WERI-Rb-1 (cell line): ENCODE measurements at regions not wholly inside any gene's neighbourhood (a gene's known extent, or its start where the extent isn't known, plus 50 kb on each side); places are given as distances from the start of the nearest gene placed in this dataset.

Source experiments
- DNase-seq: peaks from one replicate; pipeline ENCODE4 v3.0.0-alpha.2; 2020
- H3K27ac ChIP-seq: fragments of 250-450 bp; sonication (Bioruptor Pico); 2 replicates; pipeline ENCODE4 v1.5.1; 2020; ENCODE audit warnings: mild to moderate bottlenecking, moderate library complexity
- H3K27me3 ChIP-seq: fragments of 250-450 bp; sonication (Bioruptor Pico); 2 replicates; pipeline ENCODE4 v1.5.1; 2021; ENCODE audit warnings: mild to moderate bottlenecking, low read depth, moderate library complexity; ENCODE audit not compliant: insufficient read depth, severe bottlenecking
- H3K36me3 ChIP-seq: fragments of 250-450 bp; sonication (Bioruptor Pico); 2 replicates; pipeline ENCODE4 v1.5.1; 2020; ENCODE audit warnings: mild to moderate bottlenecking, moderate library complexity
- H3K4me3 ChIP-seq: 2 replicates; pipeline ENCODE4 v1.5.1; 2011; ENCODE audit warnings: low read depth, mild to moderate bottlenecking, control low read depth, low read length
- H3K9me3 ChIP-seq: fragments of 250-450 bp; sonication (Bioruptor Pico); 2 replicates; pipeline ENCODE4 v1.5.1; 2021; ENCODE audit warnings: mild to moderate bottlenecking, moderate library complexity; ENCODE audit not compliant: severe bottlenecking
- CTCF ChIP-seq: IDR thresholded peaks from 2 replicates; pipeline ENCODE4 v1.5.1; 2011; ENCODE audit warnings: low read depth, mild to moderate bottlenecking, control low read depth, inconsistent platforms, low read length

DNA sequence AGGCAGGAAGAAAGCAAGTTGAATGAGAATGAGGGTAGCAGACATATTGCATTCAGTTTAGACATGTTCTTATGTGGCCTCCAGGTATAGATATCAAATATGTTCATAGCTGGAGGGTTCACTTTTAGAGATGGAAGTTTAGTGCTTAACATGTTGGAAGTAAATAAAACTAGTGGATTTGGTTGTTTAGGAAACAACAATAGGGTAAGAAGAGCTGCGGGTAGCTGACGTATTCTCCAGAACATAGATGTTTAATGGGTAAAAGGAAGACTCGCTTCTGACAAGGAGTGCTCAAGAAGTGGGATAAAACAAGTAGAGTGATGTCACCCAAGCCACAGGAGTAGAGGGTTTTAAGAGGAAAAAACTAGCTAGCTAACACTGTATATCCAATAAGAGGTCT lies 128.4 kb upstream of the COL21A1 start:
- Histone ChIP-seq H3K27ac (no peak overlapping the region), H3K9me3 (peaks cover 4% of the 10 kb centered on the region), H3K36me3 (no peaks in the 10 kb centered on the region), H3K27me3 (no peaks in the 10 kb centered on the region), H3K4me3 (no peak overlapping the region)
- TF ChIP-seq CTCF: no peak
- DNase-seq: no peak

GRCh38 chr6:56374841-56375369 lies 127.5 kb upstream of the COL21A1 start:
- Histone ChIP-seq H3K36me3 (no peaks in the 10 kb centered on the region), H3K9me3 (peaks cover under 1% of the 10 kb centered on the region), H3K27me3 (no peaks in the 10 kb centered on the region), H3K27ac (no peak overlapping the region), H3K4me3 (no peak overlapping the region)
- no peak for TF ChIP-seq CTCF
- DNase-seq: no peak

GRCh38 chr6:56372406-56372995 lies 125.1 kb upstream of the COL21A1 start:
- no peak for TF ChIP-seq CTCF
- no peak for DNase-seq
- H3K9me3 ChIP-seq: no peaks in the 10 kb centered on the region
- no peaks in the 10 kb centered on the region for H3K36me3 ChIP-seq
- no peaks in the 10 kb centered on the region for H3K27me3 ChIP-seq
- H3K4me3 ChIP-seq: no peak overlapping the region
- H3K27ac ChIP-seq: no peak overlapping the region

- Histone ChIP-seq H3K27me3 (no peaks in the 10 kb centered on the region), H3K4me3 (no peak overlapping the region), H3K27ac (no peak overlapping the region), H3K36me3 (no peaks in the 10 kb centered on the region), H3K9me3 (no peaks in the 10 kb centered on the region)
- no peak for TF ChIP-seq CTCF
- DNase-seq: no peak
Measured at GRCh38 chr6:56370561-56371211, 123.3 kb upstream of the COL21A1 start.

GRCh38 chr6:56370127-56370540 lies 122.8 kb upstream of the COL21A1 start:
- no peaks in the 10 kb centered on the region for H3K9me3 ChIP-seq
- no peak for TF ChIP-seq CTCF
- no peak overlapping the region for H3K27ac ChIP-seq
- no peaks in the 10 kb centered on the region for H3K27me3 ChIP-seq
- DNase-seq: no peak
- no peak overlapping the region for H3K4me3 ChIP-seq
- no peaks in the 10 kb centered on the region for H3K36me3 ChIP-seq
